ENCODE measurements at regions not wholly inside any gene's neighbourhood (a gene's known extent, or its start where the extent isn't known, plus 50 kb on each side); places are given as distances from the start of the nearest gene placed in this dataset.

DNA sequence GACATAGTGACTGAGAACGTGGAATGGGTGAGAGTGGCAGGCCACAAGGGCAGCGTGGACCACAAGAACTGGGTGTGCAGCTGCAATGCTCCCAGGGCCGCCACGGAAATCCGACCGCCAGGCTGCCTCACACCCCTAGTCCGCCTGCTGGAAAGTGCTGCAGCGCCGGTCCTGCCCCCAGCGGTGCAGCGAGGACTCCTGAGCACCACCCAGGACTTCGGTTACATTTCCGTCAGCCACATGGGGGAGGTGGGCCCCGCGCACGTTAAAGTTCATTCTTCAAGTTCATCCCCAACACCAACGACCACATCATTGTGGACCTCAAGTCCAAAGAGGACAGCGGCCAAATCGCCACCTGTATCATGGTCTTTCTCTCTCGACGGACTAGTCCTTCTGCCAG, 126.1 kb upstream of the CARMIL1 start:
- TF ChIP-seq CTCF (IDR thresholded peaks at IDR 0.05) (no peak), EZH2 (IDR thresholded peaks at IDR 0.05; ENCODE audit: borderline replicate concordance, insufficient read depth, low read depth, low read length, poor library complexity, severe bottlenecking) (no peak)
